Activated T-helper 2 cell treated with anti-CD3 and anti-CD28 coated beads, Interferon-gamma antibody, Interleukin-2, Interleukin-4, amounts not matched to agents 10 μg/mL and 5 μg/mL and 100 μg/mL, durations not matched to agents 14 hours and 24 hours and 36 hours (primary cell): ENCODE measurements at regions not wholly inside any gene's neighbourhood (a gene's known extent, or its start where the extent isn't known, plus 50 kb on each side); places are given as distances from the start of the nearest gene placed in this dataset.
"Not testable (repeated sequence)": the region's sequence is repeated elsewhere in the genome, so short reads cannot be mapped to it uniquely, and the experiment has no call there.

Experiments used
- DNase-seq: peaks from one replicate; pipeline ENCODE4 v3.0.0; 2021; ENCODE audit warnings: low spot score
- H3K27ac Mint-ChIP-seq: one replicate; pipeline ENCODE4 v1.8.0; 2021; ENCODE audit warnings: mixed read lengths
- H3K27me3 Mint-ChIP-seq: one replicate; pipeline ENCODE4 v1.8.0; 2021; ENCODE audit warnings: low read depth, mixed read lengths
- H3K36me3 Mint-ChIP-seq: one replicate; pipeline ENCODE4 v1.8.0; 2021; ENCODE audit warnings: low read depth, mixed read lengths
- H3K4me1 Mint-ChIP-seq: one replicate; pipeline ENCODE4 v1.8.0; 2021; ENCODE audit warnings: low read depth, mixed read lengths
- H3K4me3 Mint-ChIP-seq: one replicate; pipeline ENCODE4 v1.8.0; 2021; ENCODE audit warnings: low read depth, mild to moderate bottlenecking, moderate library complexity, mixed read lengths
- H3K9me3 Mint-ChIP-seq: one replicate; pipeline ENCODE4 v1.8.0; 2021; ENCODE audit warnings: mixed read lengths
- intact Hi-C: fragments of 100-400 bp; cut with micrococcal nuclease; formaldehyde crosslinking; loops from one replicate; pipeline ENCODE4 v1.15.1; 2023

DNA sequence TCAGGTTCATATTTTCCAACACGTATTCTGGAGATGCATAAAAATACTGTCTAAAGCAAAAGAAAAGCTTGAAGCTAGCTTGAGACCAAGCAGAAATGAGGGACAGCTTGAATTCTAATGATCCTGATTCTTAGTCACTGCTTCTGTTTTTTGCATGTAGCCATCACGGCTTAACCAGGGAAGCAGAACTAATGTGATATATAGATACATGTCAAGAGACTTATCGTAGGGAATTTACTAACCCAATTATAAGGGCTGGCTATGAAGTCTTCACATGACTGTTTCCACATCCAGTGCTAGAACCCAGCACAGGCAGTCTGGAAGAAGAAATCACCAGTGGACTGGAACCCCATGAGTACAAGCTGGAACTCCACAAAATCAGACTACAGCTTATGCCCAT is 85.2 kb upstream of the SLIT2 start:
- Mint-ChIP-seq H3K36me3 (no peaks in the 10 kb centered on the region), H3K9me3 (peaks cover 25% of the 10 kb centered on the region), H3K4me1 (no peaks in the 10 kb centered on the region), H3K27ac (no peak overlapping the region), H3K4me3 (no peak overlapping the region), H3K27me3 (no peaks in the 10 kb centered on the region)
- DNase-seq, result no peak
- intact Hi-C loops, result no loop called here

DNA sequence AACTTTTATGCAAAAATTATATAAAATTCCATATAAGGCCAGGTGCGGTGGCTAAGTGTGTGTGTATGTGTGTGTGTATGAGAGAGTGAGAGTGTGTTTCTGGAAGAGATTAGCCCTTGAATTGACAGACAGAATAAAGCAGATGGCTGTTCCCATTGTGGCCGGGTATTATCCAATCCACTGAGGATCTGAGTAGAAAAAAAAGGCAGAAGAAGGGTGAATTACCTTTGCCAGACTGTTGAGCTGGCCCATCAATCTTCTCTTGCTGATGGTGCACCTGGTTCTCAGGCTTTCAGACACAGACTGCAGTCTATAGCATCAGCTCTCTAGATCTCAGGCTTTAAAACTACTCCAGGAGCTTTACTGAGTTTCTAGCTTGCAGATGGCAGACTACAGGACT is 92.2 kb upstream of the SLIT2 start:
- Mint-ChIP-seq H3K9me3 (peaks cover 39% of the 10 kb centered on the region), H3K27me3 (no peaks in the 10 kb centered on the region), H3K4me1 (no peaks in the 10 kb centered on the region), H3K36me3 (no peaks in the 10 kb centered on the region), H3K4me3 (no peak overlapping the region), H3K27ac (no peak overlapping the region)
- no peak for DNase-seq
- intact Hi-C loops, result no loop called here

DNA sequence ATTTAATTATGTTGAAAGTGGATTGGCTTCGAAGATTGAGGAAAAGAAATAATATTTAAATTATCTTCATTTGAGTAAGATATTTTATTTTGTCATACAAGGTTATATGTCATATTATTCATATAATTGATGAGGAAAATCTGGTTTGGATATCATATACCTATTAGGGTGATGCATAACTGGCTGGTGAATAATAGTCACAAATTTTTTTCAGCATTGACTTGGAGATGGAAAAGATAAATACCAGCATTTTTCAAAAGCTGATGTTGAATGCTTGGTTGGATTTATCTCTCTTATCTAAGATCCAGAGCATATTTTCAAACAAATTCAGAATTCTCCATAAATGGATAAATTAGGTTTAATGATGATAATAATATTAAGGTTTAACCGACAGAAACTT is 93.5 kb upstream of the SLIT2 start:
- no peak overlapping the region for H3K4me3 Mint-ChIP-seq
- intact Hi-C loops, result no loop called here
- H3K27ac Mint-ChIP-seq, result no peak overlapping the region
- DNase-seq, result no peak
- H3K27me3 Mint-ChIP-seq, result no peaks in the 10 kb centered on the region
- H3K9me3 Mint-ChIP-seq, result peaks cover 37% of the 10 kb centered on the region
- no peaks in the 10 kb centered on the region for H3K36me3 Mint-ChIP-seq
- H3K4me1 Mint-ChIP-seq, result no peaks in the 10 kb centered on the region

DNA sequence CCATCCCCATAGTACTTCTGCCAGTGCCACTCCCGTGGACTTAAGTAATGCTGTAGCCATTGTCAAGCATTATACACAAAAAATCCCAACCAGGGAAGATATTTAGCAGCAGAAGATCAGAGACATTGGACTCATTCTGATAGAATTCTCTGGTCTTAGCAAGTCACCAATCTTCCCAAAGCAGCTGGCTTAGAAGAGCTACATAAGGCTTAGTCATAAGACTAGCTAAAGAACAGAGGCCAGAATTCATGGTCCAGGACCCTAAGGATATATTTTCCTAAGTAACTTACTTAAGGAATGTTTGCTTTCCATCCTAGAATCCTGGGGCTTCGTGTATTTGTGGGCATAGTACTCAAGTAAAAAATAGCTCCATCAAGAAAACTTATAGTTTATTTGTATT is 100.3 kb upstream of the SLIT2 start:
- Mint-ChIP-seq H3K4me3 (no peak overlapping the region), H3K9me3 (peaks cover 6% of the 10 kb centered on the region), H3K27me3 (no peaks in the 10 kb centered on the region), H3K27ac (no peak overlapping the region), H3K4me1 (no peaks in the 10 kb centered on the region), H3K36me3 (no peaks in the 10 kb centered on the region)
- DNase-seq, result no peak
- intact Hi-C loops, result no loop called here

DNA sequence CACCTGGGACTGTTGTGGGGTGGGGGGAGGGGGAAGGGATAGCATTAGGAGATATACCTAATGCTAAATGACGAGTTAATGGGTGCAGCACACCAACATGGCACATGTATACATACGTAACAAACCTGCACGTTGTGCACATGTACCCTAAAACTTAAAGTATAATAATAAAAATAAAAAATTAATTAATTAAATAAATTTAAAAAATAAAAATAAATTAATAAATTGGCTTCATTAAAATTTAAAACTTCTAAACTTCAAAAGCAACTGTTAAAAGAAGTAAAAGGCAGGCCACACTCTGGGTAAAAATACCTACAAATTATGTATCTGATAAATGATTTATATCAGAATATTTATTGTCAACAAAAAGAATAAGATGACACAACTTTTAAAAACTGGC is 102.6 kb upstream of the SLIT2 start:
- H3K4me1 Mint-ChIP-seq, H3K36me3 Mint-ChIP-seq, H3K4me3 Mint-ChIP-seq, H3K27ac Mint-ChIP-seq, intact Hi-C loops, H3K27me3 Mint-ChIP-seq, DNase-seq: not testable (repeated sequence)
- peaks cover 16% of the 10 kb centered on the region for H3K9me3 Mint-ChIP-seq

DNA sequence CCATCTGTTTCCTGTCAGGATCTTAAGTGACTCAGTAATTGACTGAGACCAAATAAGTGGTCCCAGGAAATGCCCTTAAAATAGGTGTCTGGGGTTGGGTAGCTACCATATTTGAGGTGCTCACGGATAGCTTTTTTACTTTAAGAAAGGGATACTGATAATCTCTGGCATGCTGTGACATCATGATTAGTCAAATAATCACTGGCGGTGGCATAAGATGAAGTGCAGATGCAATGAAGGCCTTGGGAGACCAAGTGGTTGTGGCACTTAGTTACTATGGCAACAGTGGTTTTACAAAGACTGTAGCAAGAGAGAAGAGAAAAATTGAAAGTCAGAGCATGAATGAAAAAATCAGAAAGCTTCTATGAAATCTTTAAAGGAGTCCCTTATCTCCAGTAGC is 114.5 kb upstream of the SLIT2 start:
- H3K9me3 Mint-ChIP-seq, result peaks cover 25% of the 10 kb centered on the region
- H3K36me3 Mint-ChIP-seq, result no peaks in the 10 kb centered on the region
- no peaks in the 10 kb centered on the region for H3K4me1 Mint-ChIP-seq
- intact Hi-C loops, result no loop called here
- H3K27me3 Mint-ChIP-seq, result no peaks in the 10 kb centered on the region
- H3K27ac Mint-ChIP-seq, result no peak overlapping the region
- H3K4me3 Mint-ChIP-seq, result no peak overlapping the region
- no peak for DNase-seq

DNA sequence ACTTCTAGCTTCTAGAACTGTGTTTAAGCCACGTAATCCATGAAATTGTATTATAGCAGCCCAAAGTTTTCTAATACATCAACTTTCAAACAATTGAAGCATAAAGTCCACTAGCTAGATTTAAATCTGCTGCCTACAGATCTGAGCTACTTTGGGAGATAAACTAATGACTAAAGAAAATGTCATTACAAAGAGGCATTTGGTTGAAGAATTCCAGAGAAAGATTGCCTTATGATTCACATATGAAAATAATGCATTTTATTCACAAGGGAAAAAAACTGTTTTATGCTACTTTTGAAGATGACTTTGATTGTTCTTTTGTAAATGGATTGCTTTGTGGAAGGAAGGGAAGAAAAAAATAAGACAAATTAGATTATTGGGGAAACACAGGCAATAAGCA is 124.1 kb upstream of the SLIT2 start:
- Mint-ChIP-seq H3K4me1 (no peaks in the 10 kb centered on the region), H3K27ac (no peak overlapping the region), H3K36me3 (no peaks in the 10 kb centered on the region), H3K9me3 (peaks cover 7% of the 10 kb centered on the region), H3K27me3 (no peaks in the 10 kb centered on the region), H3K4me3 (no peak overlapping the region)
- DNase-seq, result no peak
- intact Hi-C loops, result no loop called here

DNA sequence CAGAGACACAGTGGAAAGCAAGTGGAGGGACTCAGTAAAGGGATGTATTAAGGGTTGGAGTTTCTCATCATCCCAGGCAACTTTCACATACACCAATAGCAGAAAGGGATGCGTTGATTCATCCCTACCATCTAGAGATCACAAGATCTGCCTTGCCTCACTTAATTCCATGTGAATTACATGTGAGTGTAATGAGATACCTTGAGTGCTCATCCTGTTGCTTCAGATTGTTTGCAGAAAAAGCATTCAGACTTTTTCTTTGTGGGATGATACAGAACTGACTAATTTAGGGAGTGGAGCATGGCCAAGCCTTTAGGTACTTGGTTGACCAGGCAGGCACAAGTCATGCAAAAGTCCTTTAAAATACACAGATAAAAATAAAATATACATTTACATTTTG is 124.8 kb upstream of the SLIT2 start:
- Mint-ChIP-seq H3K27me3 (no peaks in the 10 kb centered on the region), H3K4me1 (no peaks in the 10 kb centered on the region), H3K36me3 (no peaks in the 10 kb centered on the region), H3K27ac (no peak overlapping the region), H3K9me3 (peaks cover 7% of the 10 kb centered on the region), H3K4me3 (no peak overlapping the region)
- no peak for DNase-seq
- intact Hi-C loops, result no loop called here

DNA sequence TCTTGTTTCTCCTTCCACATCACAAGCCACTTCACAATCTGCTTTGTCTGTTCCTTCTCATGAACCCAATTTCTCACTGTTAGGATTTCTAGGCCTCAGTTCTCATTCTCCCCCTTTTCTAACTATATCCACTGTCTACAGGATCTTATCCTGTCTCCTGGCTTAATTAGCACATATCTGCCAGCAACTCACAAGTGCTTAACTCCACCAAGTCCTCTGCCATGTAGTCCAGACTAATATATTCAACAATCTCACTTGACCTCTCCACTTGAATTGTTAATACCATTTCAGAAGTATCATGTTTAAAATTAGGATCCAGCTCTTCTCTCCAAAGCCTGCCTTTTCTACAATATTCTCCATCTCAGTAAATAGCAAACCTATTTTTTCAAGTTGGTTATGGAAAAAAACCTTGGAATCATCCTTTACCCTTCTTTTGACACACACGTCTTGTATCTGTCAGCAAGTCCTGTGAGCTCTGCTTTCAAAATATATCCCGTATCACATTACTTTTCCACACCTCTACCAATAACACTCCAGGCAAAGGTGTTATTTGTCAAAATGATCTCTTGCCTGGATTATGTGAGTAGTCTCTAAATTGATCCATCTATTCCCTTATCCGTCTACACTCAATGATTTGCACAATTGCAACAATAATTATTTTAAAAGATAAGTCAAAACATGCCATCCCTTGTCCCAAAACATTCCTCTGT is 127.2 kb upstream of the SLIT2 start:
- no peak for DNase-seq
- H3K36me3 Mint-ChIP-seq, result no peaks in the 10 kb centered on the region
- H3K4me1 Mint-ChIP-seq, result no peaks in the 10 kb centered on the region
- H3K27ac Mint-ChIP-seq, result no peak overlapping the region
- no peaks in the 10 kb centered on the region for H3K27me3 Mint-ChIP-seq
- peaks cover 7% of the 10 kb centered on the region for H3K9me3 Mint-ChIP-seq
- intact Hi-C loops, result no loop called here
- H3K4me3 Mint-ChIP-seq, result no peak overlapping the region

DNA sequence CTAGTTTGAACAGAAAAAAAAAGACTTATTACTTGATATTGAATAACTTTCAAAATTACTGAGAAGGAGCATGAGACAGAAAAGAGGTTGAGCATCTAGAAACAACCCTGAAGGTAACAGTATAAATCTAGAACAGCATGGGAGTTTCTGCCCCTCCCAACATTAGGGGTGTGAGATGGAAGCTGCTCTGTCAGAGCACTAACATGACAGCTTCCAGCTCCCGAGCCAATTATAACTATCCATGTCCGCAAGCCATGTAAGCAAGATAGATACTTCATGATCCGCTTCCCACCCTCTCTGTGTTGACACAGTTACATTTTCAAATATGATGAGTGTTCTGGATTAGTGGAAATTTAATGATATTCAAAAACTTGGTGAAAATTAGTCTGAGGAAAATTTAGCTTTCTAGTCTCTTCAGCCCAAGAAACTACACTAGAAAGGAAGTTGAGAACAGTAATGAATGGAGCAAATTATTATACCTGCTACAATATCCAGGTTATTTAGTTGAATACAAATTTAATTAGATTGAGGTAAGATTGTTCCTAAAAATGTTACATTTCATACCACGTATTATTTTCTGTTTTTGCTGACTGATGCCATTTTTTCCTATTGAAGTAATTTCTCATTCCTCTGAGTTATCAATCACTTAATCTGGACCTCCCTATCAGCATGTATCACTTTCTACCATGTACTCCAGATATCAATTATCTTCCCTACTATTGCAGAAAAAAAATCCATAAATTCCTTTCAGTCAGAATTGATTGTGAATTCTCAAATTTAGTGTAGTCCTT is 129.3 kb upstream of the SLIT2 start:
- Mint-ChIP-seq H3K27ac (no peak overlapping the region), H3K9me3 (peaks cover 6% of the 10 kb centered on the region), H3K4me3 (no peak overlapping the region), H3K36me3 (no peaks in the 10 kb centered on the region), H3K27me3 (no peaks in the 10 kb centered on the region), H3K4me1 (no peaks in the 10 kb centered on the region)
- intact Hi-C loops, result no loop called here
- no peak for DNase-seq

DNA sequence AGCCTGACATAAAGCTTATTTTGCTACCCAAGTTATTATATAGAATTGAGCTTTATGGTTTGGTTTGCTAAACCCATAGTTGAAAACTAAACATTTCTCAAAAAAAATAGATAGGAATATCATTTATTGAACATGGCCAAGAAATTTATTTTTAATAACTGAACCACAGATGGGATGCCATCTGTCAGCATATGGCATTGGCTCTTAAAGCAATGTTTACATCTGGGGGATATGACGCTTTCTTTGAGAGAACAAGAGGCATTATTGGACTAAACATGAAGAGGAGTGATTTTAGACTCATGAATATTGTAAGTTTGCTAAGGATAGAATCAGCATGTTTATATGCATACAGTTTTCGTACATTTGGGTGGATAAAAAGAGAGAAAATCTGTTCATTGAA is 132.6 kb upstream of the SLIT2 start:
- Mint-ChIP-seq H3K36me3 (no peaks in the 10 kb centered on the region), H3K4me1 (no peaks in the 10 kb centered on the region), H3K27me3 (no peaks in the 10 kb centered on the region), H3K4me3 (no peak overlapping the region), H3K9me3 (peaks cover 17% of the 10 kb centered on the region), H3K27ac (no peak overlapping the region)
- DNase-seq, result no peak
- intact Hi-C loops, result no loop called here

DNA sequence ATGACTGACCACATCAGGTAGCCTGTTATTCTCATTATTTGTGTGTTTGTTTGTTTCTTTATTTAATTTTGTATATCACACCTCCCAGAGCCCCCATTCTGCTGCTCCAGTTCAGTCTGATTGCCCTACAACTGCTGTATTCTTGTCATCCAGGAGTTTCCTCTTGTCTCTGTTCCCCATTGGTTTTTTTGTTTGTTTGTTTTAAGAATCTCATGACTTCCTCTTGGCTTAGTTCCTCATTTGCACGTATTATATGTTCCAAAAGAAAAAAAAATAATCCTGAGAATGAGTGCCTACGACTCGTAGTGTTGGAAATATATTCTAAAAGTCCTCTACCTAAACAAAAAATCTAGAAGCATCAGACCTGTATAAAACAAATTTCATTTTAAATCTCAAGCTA is 142.3 kb upstream of the SLIT2 start:
- H3K27ac Mint-ChIP-seq, result no peak overlapping the region
- H3K36me3 Mint-ChIP-seq, result no peaks in the 10 kb centered on the region
- DNase-seq, result no peak
- H3K9me3 Mint-ChIP-seq, result peaks cover 43% of the 10 kb centered on the region
- no peaks in the 10 kb centered on the region for H3K27me3 Mint-ChIP-seq
- H3K4me3 Mint-ChIP-seq, result no peak overlapping the region
- H3K4me1 Mint-ChIP-seq, result no peaks in the 10 kb centered on the region
- intact Hi-C loops, result no loop called here

DNA sequence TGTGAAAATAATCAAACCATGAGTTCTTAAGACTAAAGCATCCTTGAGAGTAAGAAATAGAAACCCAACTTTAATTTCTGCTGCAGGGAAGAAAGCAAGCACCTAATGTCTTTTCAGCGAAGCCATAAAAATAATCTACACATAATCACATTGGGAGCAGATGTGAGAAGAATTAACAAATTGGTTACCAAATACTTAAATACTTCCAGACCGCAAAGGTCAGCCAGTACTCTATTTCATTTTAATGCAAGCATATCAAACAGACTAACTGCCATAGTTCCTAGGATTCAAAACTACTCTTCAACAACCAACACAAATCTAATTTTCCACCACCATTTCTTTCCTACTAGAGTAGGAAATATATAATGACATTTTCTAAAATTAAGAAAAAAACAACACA is 144.8 kb upstream of the SLIT2 start:
- H3K9me3 Mint-ChIP-seq, result peaks cover 40% of the 10 kb centered on the region
- H3K4me3 Mint-ChIP-seq, result no peak overlapping the region
- H3K4me1 Mint-ChIP-seq, result no peaks in the 10 kb centered on the region
- no peaks in the 10 kb centered on the region for H3K36me3 Mint-ChIP-seq
- H3K27me3 Mint-ChIP-seq, result no peaks in the 10 kb centered on the region
- H3K27ac Mint-ChIP-seq, result no peak overlapping the region
- DNase-seq, result no peak
- intact Hi-C loops, result no loop called here
